SK-N-SH (cell line): ENCODE measurements at regions not wholly inside any gene's neighbourhood (a gene's known extent, or its start where the extent isn't known, plus 50 kb on each side); places are given as distances from the start of the nearest gene placed in this dataset.

Experiments used
- CTCF ChIA-PET: fragments of 300-600, 350-600 bp; formaldehyde crosslinking; extraction: SDS; loops from one replicate; lab custom pipeline; 2021; lab: Yijun Ruan, JAX
- POLR2A ChIA-PET: fragments of 350-600 bp; sonication (Branson Sonifier 250); formaldehyde crosslinking; extraction: SDS; loops from one replicate; lab custom pipeline; 2020; ENCODE audit warnings: antibody characterized with exemption, inconsistent platforms; lab: Yijun Ruan, JAX
- DNase-seq: peaks from one replicate; pipeline ENCODE4 v3.0.0; 2012
- H2AFZ ChIP-seq: fragments of 200-600 bp; sonication (generic); 2 replicates; pipeline ENCODE4 v1.8.1; 2016; ENCODE audit warnings: antibody characterized with exemption, mild to moderate bottlenecking, low read depth
- H3F3A ChIP-seq: fragments of 200-600 bp; sonication (generic); replicated peaks from 2 replicates; pipeline ENCODE3; 2016; ENCODE audit warnings: antibody characterized with exemption, mild to moderate bottlenecking; ENCODE audit not compliant: insufficient read depth
- H3K27ac ChIP-seq, 2 experiments: fragments of 200-500 bp in 1 of 2; fragments of 200-600 bp in 1 of 2; sonication (Bioruptor generic) in 1 of 2; sonication (generic), shearing (Covaris generic) in 1 of 2; 2 replicates each; pipeline versions ENCODE4 v1.5.1 to v1.6.1; 2014 to 2016; ENCODE audit warnings: low read depth in 2 of 2, inconsistent platforms in 1 of 2, low read length in 1 of 2, mild to moderate bottlenecking in 1 of 2, mixed read lengths in 1 of 2
- H3K27me3 ChIP-seq: fragments of 200-600 bp; sonication (generic), shearing (Covaris generic); 2 replicates; pipeline ENCODE4 v1.6.1; 2016; ENCODE audit warnings: mixed run types; ENCODE audit not compliant: insufficient read depth
- H3K36me3 ChIP-seq, 2 experiments: fragments of 200-500 bp in 1 of 2; fragments of 200-600 bp in 1 of 2; sonication (Bioruptor generic) in 1 of 2; sonication (generic) in 1 of 2; replicated peaks in 1 of 2; 2 replicates each; pipeline versions ENCODE3 to v1.5.1; 2014 to 2016; ENCODE audit warnings: low read length in 1 of 2, mild to moderate bottlenecking in 1 of 2; ENCODE audit not compliant: insufficient read depth in 2 of 2, control insufficient read depth in 1 of 2
- H3K4me1 ChIP-seq, 2 experiments: fragments of 200-500 bp in 1 of 2; fragments of 200-600 bp in 1 of 2; sonication (Bioruptor generic) in 1 of 2; sonication (generic), shearing (Covaris generic) in 1 of 2; 2 replicates each; pipeline versions ENCODE4 v1.5.1 to v1.6.1; 2014 to 2016; ENCODE audit warnings: low read depth in 1 of 2, low read length in 1 of 2, mixed run types in 1 of 2; ENCODE audit not compliant: insufficient read depth in 2 of 2, control insufficient read depth in 1 of 2
- H3K4me2 ChIP-seq: fragments of 200-600 bp; sonication (generic), shearing (Covaris generic); 2 replicates; pipeline ENCODE4 v1.6.1; 2017; ENCODE audit warnings: mixed run types
- H3K4me3 ChIP-seq, 2 experiments: fragments of 200-500 bp in 1 of 2; fragments of 200-600 bp in 1 of 2; sonication (Bioruptor generic) in 1 of 2; sonication (generic), shearing (Covaris generic) in 1 of 2; 2 replicates each; pipeline versions ENCODE4 v1.5.1 to v1.8.1; 2014 to 2016; ENCODE audit warnings: low read depth in 2 of 2, inconsistent platforms in 1 of 2, low read length in 1 of 2, mild to moderate bottlenecking in 1 of 2, mixed read lengths in 1 of 2, moderate library complexity in 1 of 2
- H3K79me2 ChIP-seq: fragments of 200-600 bp; sonication (generic); 2 replicates; pipeline ENCODE4 v1.8.1; 2017; ENCODE audit warnings: mild to moderate bottlenecking; ENCODE audit not compliant: insufficient read depth
- H3K9ac ChIP-seq: fragments of 200-600 bp; sonication (generic); 2 replicates; pipeline ENCODE4 v1.6.1; 2017; ENCODE audit warnings: mixed run types
- H3K9me2 ChIP-seq: fragments of 200-600 bp; sonication (generic); 2 replicates; pipeline ENCODE4 v1.6.1; 2017; ENCODE audit warnings: mixed run types
- H3K9me3 ChIP-seq: fragments of 200-600 bp; sonication (generic); 2 replicates; pipeline ENCODE4 v1.6.1; 2017; ENCODE audit warnings: mixed run types, mild to moderate bottlenecking, moderate library complexity
- H4K20me1 ChIP-seq: fragments of 200-600 bp; sonication (generic); 2 replicates; pipeline ENCODE4 v1.6.1; 2017; ENCODE audit warnings: mild to moderate bottlenecking, mixed run types; ENCODE audit not compliant: insufficient read depth
- CTCF ChIP-seq: fragments of 200-600 bp; sonication (generic); IDR thresholded peaks from 2 replicates; pipeline ENCODE4 v1.6.1; 2017; ENCODE audit warnings: antibody characterized with exemption, mild to moderate bottlenecking, moderate library complexity
- EZH2phosphoT487 ChIP-seq: fragments of 200-600 bp; sonication (generic); IDR thresholded peaks from 2 replicates; pipeline ENCODE4 v1.6.1; 2017; ENCODE audit warnings: low read depth, mixed run types, mild to moderate bottlenecking, antibody characterized with exemption, moderate library complexity, borderline replicate concordance
- FOSL2 ChIP-seq: IDR thresholded peaks from 2 replicates; pipeline ENCODE4 v1.4.0; 2012; ENCODE audit warnings: low read depth, mild to moderate bottlenecking, moderate library complexity, borderline replicate concordance
- FOXM1 ChIP-seq: IDR thresholded peaks from 2 replicates; pipeline ENCODE4 v1.4.0; 2012; ENCODE audit warnings: low read depth, mild to moderate bottlenecking
- GATA2 ChIP-seq: sonication (generic); formaldehyde crosslinking; IDR thresholded peaks from 2 replicates; pipeline ENCODE4 v1.5.0; 2020; ENCODE audit warnings: mild to moderate bottlenecking, missing genetic modification reagents
- JUND ChIP-seq: IDR thresholded peaks from 2 replicates; pipeline ENCODE4 v1.4.0; 2012
- MAX ChIP-seq: IDR thresholded peaks from 2 replicates; pipeline ENCODE4 v1.4.0; 2012; ENCODE audit warnings: low read depth
- MXI1 ChIP-seq: IDR thresholded peaks from 2 replicates; pipeline ENCODE4 v1.6.1; 2012; ENCODE audit warnings: mild to moderate bottlenecking, low read depth, low read length, improper control_type of control experiment
- NRF1 ChIP-seq: IDR thresholded peaks from 2 replicates; pipeline ENCODE4 v1.6.1; 2012; ENCODE audit warnings: low read depth, mild to moderate bottlenecking, low read length
- POLR2AphosphoS5 ChIP-seq: IDR thresholded peaks from 2 replicates; pipeline ENCODE4 v1.6.1; 2012; ENCODE audit warnings: low read depth, low read length
- RAD21 ChIP-seq: IDR thresholded peaks from 2 replicates; pipeline ENCODE4 v1.6.1; 2012; ENCODE audit warnings: mild to moderate bottlenecking, low read length
- REST ChIP-seq: IDR thresholded peaks from 2 replicates; pipeline ENCODE4 v1.6.1; 2012; ENCODE audit warnings: mild to moderate bottlenecking, low read depth, low read length, moderate library complexity
- RFX5 ChIP-seq: IDR thresholded peaks from 2 replicates; pipeline ENCODE4 v1.6.1; 2012; ENCODE audit warnings: mild to moderate bottlenecking, improper control_type of control experiment, low read length
- RXRA ChIP-seq: IDR thresholded peaks from 2 replicates; pipeline ENCODE4 v1.4.0; 2012; ENCODE audit warnings: low read depth, mild to moderate bottlenecking, borderline replicate concordance
- SIN3A ChIP-seq: IDR thresholded peaks from 2 replicates; pipeline ENCODE4 v1.6.1; 2012; ENCODE audit warnings: low read depth, mild to moderate bottlenecking, low read length, moderate library complexity, borderline replicate concordance
- SMC3 ChIP-seq: IDR thresholded peaks from 2 replicates; pipeline ENCODE4 v1.6.1; 2012; ENCODE audit warnings: low read depth, low read length, improper control_type of control experiment
- TAF1 ChIP-seq: IDR thresholded peaks from 2 replicates; pipeline ENCODE4 v1.6.1; 2012; ENCODE audit warnings: low read depth, mild to moderate bottlenecking, low read length, moderate library complexity, borderline replicate concordance
- USF1 ChIP-seq: IDR thresholded peaks from 2 replicates; pipeline ENCODE4 v1.4.0; 2012; ENCODE audit warnings: low read depth, borderline replicate concordance
- USF2 ChIP-seq: fragments of 150-350 bp; IDR thresholded peaks from 2 replicates; pipeline ENCODE4 v1.6.1; 2017; ENCODE audit warnings: antibody characterized with exemption, low read length, low read depth, borderline replicate concordance
- YY1 ChIP-seq: IDR thresholded peaks from 2 replicates; pipeline ENCODE4 v1.4.0; 2012; ENCODE audit warnings: low read depth, mild to moderate bottlenecking
- WGBS: methylation state at CpG from one replicate; pipeline ENCODE4 v1.1.6; 2017; ENCODE audit warnings: low lambda C conversion rate; 5-methylcytosine and 5-hydroxymethylcytosine counted together

GRCh38 chr10:88103576-88103975 lies 240.2 kb downstream of the PTEN start (continued):
- no peak for TF ChIP-seq TAF1
- no peak for TF ChIP-seq MAX
- no peak for TF ChIP-seq YY1
- TF ChIP-seq EZH2phosphoT487, result no peak
- no peak for TF ChIP-seq REST
- no peak for TF ChIP-seq GATA2
- no peak for TF ChIP-seq JUND
- no peak for TF ChIP-seq MXI1
- no peak for TF ChIP-seq SMC3
- no peak for TF ChIP-seq FOSL2

GRCh38 chr10:88104223-88104622 lies 240.8 kb downstream of the PTEN start:
- no peak overlapping the region for H3K9ac ChIP-seq
- no peak overlapping the region for H2AFZ ChIP-seq
- H3K36me3 ChIP-seq, result no peaks in the 10 kb centered on the region
- ChIA-PET CTCF (no interaction called here), POLR2A (no interaction called here)
- H3K9me3 ChIP-seq, result no peaks in the 10 kb centered on the region
- 88% methylated on average over 2 of the region's 2 CpGs for WGBS
- H3K4me1 ChIP-seq, result no peaks in the 10 kb centered on the region; a peak in 1 of 4 replicates
- H3K4me3 ChIP-seq, result no peak overlapping the region
- H3K9me2 ChIP-seq, result no peaks in the 10 kb centered on the region
- no peaks in the 10 kb centered on the region for H4K20me1 ChIP-seq
- no peaks in the 10 kb centered on the region for H3K27me3 ChIP-seq
- H3F3A ChIP-seq, result no peaks in the 10 kb centered on the region
- no peak overlapping the region for H3K4me2 ChIP-seq
- no peak overlapping the region for H3K27ac ChIP-seq
- no peak for DNase-seq
- TF ChIP-seq RXRA (no peak), USF1 (no peak)
- H3K79me2 ChIP-seq, result no peaks in the 10 kb centered on the region

GRCh38 chr10:88106366-88106765 lies 242.9 kb downstream of the PTEN start:
- Histone ChIP-seq H3K79me2 (no peaks in the 10 kb centered on the region), H3K4me2 (no peak overlapping the region), H3K4me3 (no peak overlapping the region), H3K9me2 (no peaks in the 10 kb centered on the region), H2AFZ (no peak overlapping the region), H3F3A (no peaks in the 10 kb centered on the region), H3K9me3 (no peaks in the 10 kb centered on the region), H4K20me1 (no peaks in the 10 kb centered on the region), H3K27me3 (no peaks in the 10 kb centered on the region), H3K9ac (no peak overlapping the region), H3K27ac (no peak overlapping the region), H3K36me3 (no peaks in the 10 kb centered on the region), H3K4me1 (peaks cover 0 to 4% of the 10 kb centered on the region in 2 experiments; a peak in 3 of 4 replicates)
- ChIA-PET CTCF (interaction anchor here (1.2 to 1.5 kb wide), 3 partner anchors 8 to 19 kb away, joined by 3 to 5 read pairs (median 3); no protein-coding TSS in a partner anchor), POLR2A (no interaction called here)
- WGBS, result 89% methylated on average over 2 of the region's 2 CpGs
- no peak for DNase-seq
- TF ChIP-seq NRF1, result no peak
- no peak for TF ChIP-seq SIN3A
- no peak for TF ChIP-seq USF2
- no peak for TF ChIP-seq FOXM1
- no peak for TF ChIP-seq CTCF
- no peak for TF ChIP-seq RAD21
- no peak for TF ChIP-seq POLR2AphosphoS5
- no peak for TF ChIP-seq FOSL2
- TF ChIP-seq RFX5, result no peak
- TF ChIP-seq MAX, result no peak
